NB4 (cell line): ENCODE measurements at regions not wholly inside any gene's neighbourhood (a gene's known extent, or its start where the extent isn't known, plus 50 kb on each side); places are given as distances from the start of the nearest gene placed in this dataset.

Experiments used
- DNase-seq: peaks from one replicate; pipeline ENCODE4 v3.0.0; 2010; ENCODE audit warnings: low read depth
- H3K4me3 ChIP-seq: one replicate; pipeline ENCODE4 v1.5.1; 2011; ENCODE audit warnings: mild to moderate bottlenecking, low read depth, low read length, moderate library complexity
- MYC ChIP-seq: IDR thresholded peaks from 2 replicates; pipeline ENCODE4 v1.6.1; 2011; ENCODE audit warnings: low read depth, low read length
- POLR2A ChIP-seq: IDR thresholded peaks from 2 replicates; pipeline ENCODE4 v1.6.1; 2011; ENCODE audit warnings: mild to moderate bottlenecking; ENCODE audit not compliant: insufficient read length; ENCODE audit errors: extremely low read depth
- TF ChIP-seq, protein P1 (sequence below): IDR thresholded peaks from one replicate; pipeline ENCODE4 v1.5.1; 2012; ENCODE audit warnings: low read depth, low read length
- TF ChIP-seq, protein P2 (sequence below): IDR thresholded peaks from 2 replicates; pipeline ENCODE4 v1.6.1; 2011; ENCODE audit warnings: low read depth, low read length

DNA sequence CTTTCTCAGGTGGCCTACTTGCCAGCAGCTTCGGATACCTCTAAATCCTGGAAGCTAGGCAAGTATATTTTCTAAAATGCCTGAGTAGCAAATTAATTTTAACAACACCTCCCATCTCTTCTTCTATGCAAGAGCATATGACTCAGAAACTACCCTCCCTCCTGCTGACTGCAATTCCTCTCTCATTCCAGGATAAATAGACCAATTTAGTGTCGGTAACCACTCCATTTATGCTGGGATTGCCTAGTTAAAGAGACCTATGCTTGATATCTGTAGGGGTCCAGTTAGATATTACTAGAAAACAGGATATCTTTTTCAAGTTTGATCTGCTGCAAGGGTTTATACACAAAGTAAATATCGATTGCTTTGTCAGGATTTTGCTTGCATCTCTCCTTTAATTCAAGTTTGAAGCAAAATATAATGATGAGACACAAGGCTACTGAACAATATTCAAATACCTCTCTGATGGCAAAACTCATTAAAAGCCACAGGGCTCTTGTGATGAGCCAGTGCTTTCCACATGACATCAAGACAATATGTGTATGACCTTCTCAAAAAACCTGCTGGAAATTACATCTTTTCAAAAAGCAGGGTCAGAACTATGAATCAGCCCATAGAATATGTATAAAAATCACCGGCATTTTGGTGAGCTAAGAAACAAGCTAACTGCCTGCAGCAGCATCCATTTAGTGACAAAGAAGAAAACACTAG lies 491.6 kb upstream of the NECTIN3 start:
- DNase-seq, result no peak
- TF ChIP-seq MYC (no peak), POLR2A (no peak)
- TF ChIP-seq, protein P1, sequence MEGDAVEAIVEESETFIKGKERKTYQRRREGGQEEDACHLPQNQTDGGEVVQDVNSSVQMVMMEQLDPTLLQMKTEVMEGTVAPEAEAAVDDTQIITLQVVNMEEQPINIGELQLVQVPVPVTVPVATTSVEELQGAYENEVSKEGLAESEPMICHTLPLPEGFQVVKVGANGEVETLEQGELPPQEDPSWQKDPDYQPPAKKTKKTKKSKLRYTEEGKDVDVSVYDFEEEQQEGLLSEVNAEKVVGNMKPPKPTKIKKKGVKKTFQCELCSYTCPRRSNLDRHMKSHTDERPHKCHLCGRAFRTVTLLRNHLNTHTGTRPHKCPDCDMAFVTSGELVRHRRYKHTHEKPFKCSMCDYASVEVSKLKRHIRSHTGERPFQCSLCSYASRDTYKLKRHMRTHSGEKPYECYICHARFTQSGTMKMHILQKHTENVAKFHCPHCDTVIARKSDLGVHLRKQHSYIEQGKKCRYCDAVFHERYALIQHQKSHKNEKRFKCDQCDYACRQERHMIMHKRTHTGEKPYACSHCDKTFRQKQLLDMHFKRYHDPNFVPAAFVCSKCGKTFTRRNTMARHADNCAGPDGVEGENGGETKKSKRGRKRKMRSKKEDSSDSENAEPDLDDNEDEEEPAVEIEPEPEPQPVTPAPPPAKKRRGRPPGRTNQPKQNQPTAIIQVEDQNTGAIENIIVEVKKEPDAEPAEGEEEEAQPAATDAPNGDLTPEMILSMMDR, result no peak
- TF ChIP-seq, protein P2, sequence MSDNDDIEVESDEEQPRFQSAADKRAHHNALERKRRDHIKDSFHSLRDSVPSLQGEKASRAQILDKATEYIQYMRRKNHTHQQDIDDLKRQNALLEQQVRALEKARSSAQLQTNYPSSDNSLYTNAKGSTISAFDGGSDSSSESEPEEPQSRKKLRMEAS, result no peak
- H3K4me3 ChIP-seq, result no peak overlapping the region

DNA sequence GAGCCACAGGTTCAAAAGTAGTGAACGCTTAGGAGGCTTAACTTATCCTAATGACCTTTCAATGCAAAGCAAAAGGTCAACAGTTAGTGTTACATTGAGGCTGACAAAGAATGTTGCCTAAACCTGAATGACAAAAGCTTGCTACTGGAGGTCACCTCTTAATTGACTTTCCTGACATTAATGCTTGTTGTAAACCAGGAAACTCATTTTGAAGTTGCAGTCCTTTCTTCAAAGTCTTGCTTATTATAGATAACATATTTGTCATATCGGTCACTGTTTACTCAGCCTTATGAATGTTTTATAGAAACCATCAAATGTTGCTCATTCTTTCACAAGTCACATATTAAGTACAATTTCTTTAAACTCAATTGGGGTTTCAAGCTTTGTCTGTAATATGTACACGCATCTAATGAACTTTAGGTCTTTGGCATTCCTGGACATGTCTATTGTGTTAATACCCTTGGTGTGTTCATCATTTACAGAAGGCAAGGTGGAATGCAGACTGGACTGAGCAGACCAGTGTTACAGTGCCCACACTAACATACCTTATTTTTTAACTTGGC lies 488.2 kb upstream of the NECTIN3 start:
- H3K4me3 ChIP-seq, result no peak overlapping the region
- DNase-seq, result no peak
- TF ChIP-seq POLR2A (no peak), MYC (no peak)
- TF ChIP-seq, protein P1, result no peak
- TF ChIP-seq, protein P2, result no peak

DNA sequence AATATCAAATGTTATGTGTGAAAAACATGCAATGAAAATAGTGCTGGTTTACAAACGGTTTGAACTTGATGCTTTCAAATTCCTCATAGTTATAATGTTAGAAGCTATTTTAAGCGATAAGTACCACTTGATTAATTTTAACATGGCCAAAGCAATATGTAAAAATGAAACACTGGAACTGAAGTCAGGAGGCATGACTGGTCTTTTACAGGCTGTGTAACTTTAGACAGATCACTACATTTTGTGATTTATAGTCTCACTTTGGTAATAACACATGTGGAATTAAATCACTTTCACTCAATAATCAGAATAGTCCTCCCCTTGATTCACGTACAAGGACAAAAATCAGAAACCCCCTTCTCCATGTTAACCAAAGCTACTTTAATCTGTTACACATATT lies 482.7 kb upstream of the NECTIN3 start:
- DNase-seq, result no peak
- TF ChIP-seq POLR2A (no peak), MYC (no peak)
- TF ChIP-seq, protein P2, result no peak
- TF ChIP-seq, protein P1, result no peak
- no peak overlapping the region for H3K4me3 ChIP-seq

DNA sequence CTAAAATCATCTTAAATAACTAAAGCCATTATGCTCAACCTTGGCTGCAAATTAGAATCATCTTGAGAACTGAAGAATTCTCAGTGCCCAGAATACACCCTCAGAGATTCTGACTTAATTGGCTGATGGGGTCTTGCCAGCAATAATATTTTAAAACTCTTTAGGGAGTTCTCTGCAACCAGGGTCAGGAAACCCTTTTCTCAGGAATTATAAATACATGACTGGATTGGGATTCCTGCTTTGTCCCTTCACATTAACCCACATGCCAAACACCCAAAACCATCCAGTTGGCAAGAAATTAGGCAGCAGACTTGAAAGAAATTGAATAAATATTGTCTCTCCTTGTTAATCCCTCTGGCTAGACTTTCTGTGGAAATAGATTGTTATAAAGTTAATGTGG lies 482.3 kb upstream of the NECTIN3 start:
- TF ChIP-seq, protein P2, result no peak
- TF ChIP-seq, protein P1, result no peak
- TF ChIP-seq MYC, result no peak
- no peak for DNase-seq

DNA sequence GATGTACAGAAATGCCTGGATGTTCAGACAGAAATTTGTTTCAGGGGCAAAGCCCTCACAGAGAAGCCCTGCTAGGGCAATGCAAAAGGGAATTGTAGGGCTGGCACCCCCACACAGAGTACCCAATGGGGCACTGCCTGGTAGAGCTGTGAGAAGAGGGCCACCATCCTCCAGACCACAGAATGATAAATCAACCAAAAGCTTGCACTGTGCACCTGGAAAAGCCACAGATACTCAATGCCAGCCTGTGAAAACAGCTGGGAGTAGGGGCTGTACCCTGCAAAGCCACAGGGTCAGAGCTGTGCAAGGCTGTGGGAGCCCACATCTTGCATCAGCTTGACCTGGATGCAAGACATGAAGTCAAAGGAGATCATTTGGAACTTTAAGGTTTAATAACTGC lies 477.9 kb upstream of the NECTIN3 start:
- DNase-seq, result no peak
- no peak for TF ChIP-seq POLR2A
- TF ChIP-seq, protein P1, result no peak
- TF ChIP-seq MYC, result no peak
- TF ChIP-seq, protein P2, result no peak

More for the DNA sequence above, 482.3 kb upstream of the NECTIN3 start:
- no peak overlapping the region for H3K4me3 ChIP-seq

More for the DNA sequence above, 477.9 kb upstream of the NECTIN3 start:
- H3K4me3 ChIP-seq, result no peak overlapping the region
